ENCODE measurements at regions not wholly inside any gene's neighbourhood (a gene's known extent, or its start where the extent isn't known, plus 50 kb on each side); places are given as distances from the start of the nearest gene placed in this dataset.
"Not testable (repeated sequence)": the region's sequence is repeated elsewhere in the genome, so short reads cannot be mapped to it uniquely, and the experiment has no call there.

GRCh38 chr2:131590366-131590765, 62.7 kb downstream of the CCDC74A start:
- no peak overlapping the region for H3K4me2 ChIP-seq (ENCODE audit: extremely low read depth, insufficient read depth, low read length)
- TF ChIP-seq EZH2 (IDR thresholded peaks at IDR 0.05; ENCODE audit: low read length, missing control alignments) (no peak), CTCF (conservative IDR thresholded peaks at IDR 0.05 in 1 of 2, IDR thresholded peaks at IDR 0.05 in 1 of 2; ENCODE audit: low read depth in 1 of 2, low read length in 2 of 2) (no peak)

GRCh38 chr2:131590896-131591295, 63.2 kb downstream of the CCDC74A start:
- no peaks in the 10 kb centered on the region for H3K36me3 ChIP-seq (ENCODE audit: control insufficient read depth, insufficient read depth, low read length)
- no peaks in the 10 kb centered on the region for H3K79me2 ChIP-seq (ENCODE audit: control insufficient read depth, insufficient read depth, low read length)
- no peak overlapping the region for H3K4me3 ChIP-seq (replicated peaks in 1 of 4; ENCODE audit: control extremely low read depth in 1 of 4, insufficient read depth in 1 of 4, low read depth in 3 of 4, low read length in 4 of 4)
- H3K9me3 ChIP-seq (ENCODE audit: control insufficient read depth, insufficient read depth, low read depth, low read length), result no peaks in the 10 kb centered on the region
- no peaks in the 10 kb centered on the region for H3K4me1 ChIP-seq (ENCODE audit: control insufficient read depth, extremely low read depth, insufficient read depth, low read length)
- H3K27me3 ChIP-seq (ENCODE audit: control insufficient read depth, insufficient read depth, low read length), result no peaks in the 10 kb centered on the region
- H3K27ac ChIP-seq (ENCODE audit: insufficient read depth, low read length), result no peak overlapping the region
- no peaks in the 10 kb centered on the region for H4K20me1 ChIP-seq (ENCODE audit: control insufficient read depth, extremely low read depth, insufficient read depth, low read length)
- TF ChIP-seq EZH2 (IDR thresholded peaks at IDR 0.05; ENCODE audit: low read length, missing control alignments), result no peak
- no peak for TF ChIP-seq CTCF (conservative IDR thresholded peaks at IDR 0.05 in 1 of 2, IDR thresholded peaks at IDR 0.05 in 1 of 2; ENCODE audit: low read depth in 1 of 2, low read length in 2 of 2)
- H3K9ac ChIP-seq (ENCODE audit: insufficient read depth, low read length), result no peak overlapping the region
- H2AFZ ChIP-seq (ENCODE audit: low read length), result no peak overlapping the region
- no peak for DNase-seq (ENCODE audit: low read depth in 2 of 2)
- H3K4me2 ChIP-seq (ENCODE audit: extremely low read depth, insufficient read depth, low read length), result no peak overlapping the region

More at GRCh38 chr2:131590366-131590765, 62.7 kb downstream of the CCDC74A start:
- Histone ChIP-seq H4K20me1 (ENCODE audit: control insufficient read depth, extremely low read depth, insufficient read depth, low read length) (no peaks in the 10 kb centered on the region), H3K9me3 (ENCODE audit: control insufficient read depth, insufficient read depth, low read depth, low read length) (no peaks in the 10 kb centered on the region), H2AFZ (ENCODE audit: low read length) (no peak overlapping the region), H3K79me2 (ENCODE audit: control insufficient read depth, insufficient read depth, low read length) (no peaks in the 10 kb centered on the region), H3K4me1 (ENCODE audit: control insufficient read depth, extremely low read depth, insufficient read depth, low read length) (no peaks in the 10 kb centered on the region), H3K36me3 (ENCODE audit: control insufficient read depth, insufficient read depth, low read length) (no peaks in the 10 kb centered on the region), H3K27ac (ENCODE audit: insufficient read depth, low read length) (no peak overlapping the region), H3K27me3 (ENCODE audit: control insufficient read depth, insufficient read depth, low read length) (no peaks in the 10 kb centered on the region), H3K4me3 (replicated peaks in 1 of 4; ENCODE audit: control extremely low read depth in 1 of 4, insufficient read depth in 1 of 4, low read depth in 3 of 4, low read length in 4 of 4) (no peak overlapping the region), H3K9ac (ENCODE audit: insufficient read depth, low read length) (no peak overlapping the region)
- DNase-seq (ENCODE audit: low read depth in 2 of 2), result no peak

GRCh38 chr2:131596561-131596960, 68.9 kb downstream of the CCDC74A start:
- not testable (repeated sequence) for H3K9ac ChIP-seq (ENCODE audit: insufficient read depth, low read length); H3K4me2 ChIP-seq (ENCODE audit: extremely low read depth, insufficient read depth, low read length)

GRCh38 chr2:131602444-131602843, 74.8 kb downstream of the CCDC74A start:
- not testable (repeated sequence) for H3K4me1 ChIP-seq (ENCODE audit: control insufficient read depth, extremely low read depth, insufficient read depth, low read length); H3K36me3 ChIP-seq (ENCODE audit: control insufficient read depth, insufficient read depth, low read length); H3K9me3 ChIP-seq (ENCODE audit: control insufficient read depth, insufficient read depth, low read depth, low read length); DNase-seq (ENCODE audit: low read depth in 2 of 2); H3K9ac ChIP-seq (ENCODE audit: insufficient read depth, low read length); H2AFZ ChIP-seq (ENCODE audit: low read length); H3K4me2 ChIP-seq (ENCODE audit: extremely low read depth, insufficient read depth, low read length); H3K27me3 ChIP-seq (ENCODE audit: control insufficient read depth, insufficient read depth, low read length); H3K79me2 ChIP-seq (ENCODE audit: control insufficient read depth, insufficient read depth, low read length); H4K20me1 ChIP-seq (ENCODE audit: control insufficient read depth, extremely low read depth, insufficient read depth, low read length); H3K27ac ChIP-seq (ENCODE audit: insufficient read depth, low read length); H3K4me3 ChIP-seq (replicated peaks in 1 of 4; ENCODE audit: control extremely low read depth in 1 of 4, insufficient read depth in 1 of 4, low read depth in 3 of 4, low read length in 4 of 4)

More at GRCh38 chr2:131596561-131596960, 68.9 kb downstream of the CCDC74A start:
- H3K27me3 ChIP-seq (ENCODE audit: control insufficient read depth, insufficient read depth, low read length); H3K36me3 ChIP-seq (ENCODE audit: control insufficient read depth, insufficient read depth, low read length); H3K79me2 ChIP-seq (ENCODE audit: control insufficient read depth, insufficient read depth, low read length); H3K4me1 ChIP-seq (ENCODE audit: control insufficient read depth, extremely low read depth, insufficient read depth, low read length); H3K4me3 ChIP-seq (replicated peaks in 1 of 4; ENCODE audit: control extremely low read depth in 1 of 4, insufficient read depth in 1 of 4, low read depth in 3 of 4, low read length in 4 of 4); H3K27ac ChIP-seq (ENCODE audit: insufficient read depth, low read length); H4K20me1 ChIP-seq (ENCODE audit: control insufficient read depth, extremely low read depth, insufficient read depth, low read length); DNase-seq (ENCODE audit: low read depth in 2 of 2); H3K9me3 ChIP-seq (ENCODE audit: control insufficient read depth, insufficient read depth, low read depth, low read length); H2AFZ ChIP-seq (ENCODE audit: low read length): not testable (repeated sequence)

- H3K9ac ChIP-seq (ENCODE audit: insufficient read depth, low read length); H3K27me3 ChIP-seq (ENCODE audit: control insufficient read depth, insufficient read depth, low read length); H3K9me3 ChIP-seq (ENCODE audit: control insufficient read depth, insufficient read depth, low read depth, low read length); H3K79me2 ChIP-seq (ENCODE audit: control insufficient read depth, insufficient read depth, low read length); H2AFZ ChIP-seq (ENCODE audit: low read length); H3K4me3 ChIP-seq (replicated peaks in 1 of 4; ENCODE audit: control extremely low read depth in 1 of 4, insufficient read depth in 1 of 4, low read depth in 3 of 4, low read length in 4 of 4); H3K4me2 ChIP-seq (ENCODE audit: extremely low read depth, insufficient read depth, low read length); H4K20me1 ChIP-seq (ENCODE audit: control insufficient read depth, extremely low read depth, insufficient read depth, low read length); H3K27ac ChIP-seq (ENCODE audit: insufficient read depth, low read length); H3K4me1 ChIP-seq (ENCODE audit: control insufficient read depth, extremely low read depth, insufficient read depth, low read length); H3K36me3 ChIP-seq (ENCODE audit: control insufficient read depth, insufficient read depth, low read length); DNase-seq (ENCODE audit: low read depth in 2 of 2): not testable (repeated sequence)
Observed at GRCh38 chr2:131604652-131605051, 77.0 kb downstream of the CCDC74A start.

Measured in fibroblast of lung (primary cell).